ENCODE measurements at regions not wholly inside any gene's neighbourhood (a gene's known extent, or its start where the extent isn't known, plus 50 kb on each side); places are given as distances from the start of the nearest gene placed in this dataset.
"Not testable (repeated sequence)": the region's sequence is repeated elsewhere in the genome, so short reads cannot be mapped to it uniquely, and the experiment has no call there.

DNA sequence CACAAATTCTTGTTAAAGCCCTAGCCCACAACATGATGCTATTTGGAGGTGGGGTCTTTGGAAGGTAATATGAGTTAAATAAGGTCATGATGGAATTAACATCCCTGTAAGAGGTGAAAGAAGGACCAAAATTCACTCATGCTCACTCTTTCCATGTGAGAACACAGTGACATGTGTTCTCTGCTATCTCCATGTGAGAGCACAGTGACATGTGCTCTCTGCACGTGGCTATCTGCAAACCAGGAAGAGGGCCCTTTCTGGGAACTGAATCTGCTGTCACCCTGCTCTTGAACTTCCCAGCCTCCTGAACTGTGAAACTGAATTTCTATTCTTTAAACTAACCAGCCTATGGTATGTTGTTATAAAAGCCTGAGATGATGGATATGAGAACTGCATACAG lies 1159.4 kb upstream of the ADGRB3 start:
- Mint-ChIP-seq H3K9me3 (no peaks in the 10 kb centered on the region), H3K36me3 (no peaks in the 10 kb centered on the region), H3K4me1 (ENCODE audit: unreplicated experiment) (no peaks in the 10 kb centered on the region), H3K4me3 (no peak overlapping the region), H3K27ac (no peak overlapping the region), H3K27me3 (no peaks in the 10 kb centered on the region)
- no peak for DNase-seq (ENCODE audit: extremely low spot score, unreplicated experiment)
- TF ChIP-seq, protein P1, sequence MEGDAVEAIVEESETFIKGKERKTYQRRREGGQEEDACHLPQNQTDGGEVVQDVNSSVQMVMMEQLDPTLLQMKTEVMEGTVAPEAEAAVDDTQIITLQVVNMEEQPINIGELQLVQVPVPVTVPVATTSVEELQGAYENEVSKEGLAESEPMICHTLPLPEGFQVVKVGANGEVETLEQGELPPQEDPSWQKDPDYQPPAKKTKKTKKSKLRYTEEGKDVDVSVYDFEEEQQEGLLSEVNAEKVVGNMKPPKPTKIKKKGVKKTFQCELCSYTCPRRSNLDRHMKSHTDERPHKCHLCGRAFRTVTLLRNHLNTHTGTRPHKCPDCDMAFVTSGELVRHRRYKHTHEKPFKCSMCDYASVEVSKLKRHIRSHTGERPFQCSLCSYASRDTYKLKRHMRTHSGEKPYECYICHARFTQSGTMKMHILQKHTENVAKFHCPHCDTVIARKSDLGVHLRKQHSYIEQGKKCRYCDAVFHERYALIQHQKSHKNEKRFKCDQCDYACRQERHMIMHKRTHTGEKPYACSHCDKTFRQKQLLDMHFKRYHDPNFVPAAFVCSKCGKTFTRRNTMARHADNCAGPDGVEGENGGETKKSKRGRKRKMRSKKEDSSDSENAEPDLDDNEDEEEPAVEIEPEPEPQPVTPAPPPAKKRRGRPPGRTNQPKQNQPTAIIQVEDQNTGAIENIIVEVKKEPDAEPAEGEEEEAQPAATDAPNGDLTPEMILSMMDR (conservative IDR thresholded peaks at IDR 0.05): no peak

DNA sequence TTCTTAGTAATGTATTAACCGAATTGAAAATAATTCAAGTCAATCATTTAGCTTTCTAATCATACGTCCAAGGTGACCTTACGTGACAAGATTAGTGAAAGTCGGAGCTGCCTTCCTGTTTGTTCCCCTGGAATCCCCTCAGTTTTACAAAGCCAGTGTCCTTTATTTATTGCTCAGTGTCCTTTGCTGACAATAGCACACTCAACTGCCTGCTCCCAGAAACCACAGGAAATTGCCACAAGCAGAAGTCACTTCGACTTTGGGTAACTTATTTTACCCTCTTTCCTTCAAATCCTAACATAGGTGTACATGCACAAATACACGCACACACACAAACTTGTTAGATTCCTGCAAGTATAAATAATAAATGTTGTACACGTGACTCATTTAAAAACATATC lies 1167.7 kb upstream of the ADGRB3 start:
- H3K27ac Mint-ChIP-seq: no peak overlapping the region
- no peaks in the 10 kb centered on the region for H3K36me3 Mint-ChIP-seq
- TF ChIP-seq, protein P1 (conservative IDR thresholded peaks at IDR 0.05): no peak
- DNase-seq (ENCODE audit: extremely low spot score, unreplicated experiment): no peak
- no peaks in the 10 kb centered on the region for H3K27me3 Mint-ChIP-seq
- no peaks in the 10 kb centered on the region for H3K9me3 Mint-ChIP-seq
- no peak overlapping the region for H3K4me3 Mint-ChIP-seq
- no peaks in the 10 kb centered on the region for H3K4me1 Mint-ChIP-seq (ENCODE audit: unreplicated experiment)

DNA sequence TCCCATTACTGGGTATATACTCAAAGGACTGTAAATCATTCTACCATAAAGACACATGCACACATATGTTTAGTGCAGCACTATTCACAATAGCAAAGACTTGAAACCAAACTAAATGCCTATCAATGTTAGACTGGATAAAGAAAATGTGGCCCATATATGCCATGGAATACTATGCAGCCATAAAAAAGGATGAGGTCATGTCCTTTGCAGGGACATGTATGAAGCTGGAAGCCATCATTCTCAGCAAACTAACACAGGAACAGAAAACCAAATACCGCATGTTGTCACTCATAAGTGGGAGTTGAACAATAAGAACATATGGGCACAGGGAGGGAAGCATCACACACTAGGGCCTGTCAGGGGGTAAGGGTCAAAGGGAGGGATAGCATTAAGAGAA lies 1172.4 kb upstream of the ADGRB3 start:
- H3K4me1 Mint-ChIP-seq (ENCODE audit: unreplicated experiment); H3K4me3 Mint-ChIP-seq; H3K36me3 Mint-ChIP-seq; H3K27me3 Mint-ChIP-seq; H3K9me3 Mint-ChIP-seq; DNase-seq (ENCODE audit: extremely low spot score, unreplicated experiment); H3K27ac Mint-ChIP-seq: not testable (repeated sequence)

DNA sequence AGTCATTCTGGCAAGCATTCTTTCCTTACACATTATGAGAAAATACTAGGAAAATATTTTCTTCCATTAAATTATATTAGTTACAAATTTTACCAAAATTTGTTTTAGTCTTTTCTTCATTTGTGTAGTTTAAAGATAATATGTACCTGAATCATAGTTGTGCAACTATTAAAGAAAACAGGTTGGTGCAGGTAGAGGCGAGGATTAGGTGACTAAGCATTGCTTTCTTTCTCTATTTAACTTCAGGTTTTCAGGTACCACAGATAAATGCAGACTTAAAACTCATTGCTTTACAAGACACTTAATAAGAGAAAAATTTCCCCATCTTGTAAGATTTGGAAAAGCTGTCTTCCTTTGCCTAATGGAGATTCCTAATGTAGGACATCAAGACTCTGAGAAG lies 1175.5 kb upstream of the ADGRB3 start:
- H3K27me3 Mint-ChIP-seq: no peaks in the 10 kb centered on the region
- no peaks in the 10 kb centered on the region for H3K36me3 Mint-ChIP-seq
- no peaks in the 10 kb centered on the region for H3K4me1 Mint-ChIP-seq (ENCODE audit: unreplicated experiment)
- no peak overlapping the region for H3K4me3 Mint-ChIP-seq
- DNase-seq (ENCODE audit: extremely low spot score, unreplicated experiment): no peak
- H3K27ac Mint-ChIP-seq: no peak overlapping the region
- TF ChIP-seq, protein P1 (conservative IDR thresholded peaks at IDR 0.05): no peak
- H3K9me3 Mint-ChIP-seq: no peaks in the 10 kb centered on the region

DNA sequence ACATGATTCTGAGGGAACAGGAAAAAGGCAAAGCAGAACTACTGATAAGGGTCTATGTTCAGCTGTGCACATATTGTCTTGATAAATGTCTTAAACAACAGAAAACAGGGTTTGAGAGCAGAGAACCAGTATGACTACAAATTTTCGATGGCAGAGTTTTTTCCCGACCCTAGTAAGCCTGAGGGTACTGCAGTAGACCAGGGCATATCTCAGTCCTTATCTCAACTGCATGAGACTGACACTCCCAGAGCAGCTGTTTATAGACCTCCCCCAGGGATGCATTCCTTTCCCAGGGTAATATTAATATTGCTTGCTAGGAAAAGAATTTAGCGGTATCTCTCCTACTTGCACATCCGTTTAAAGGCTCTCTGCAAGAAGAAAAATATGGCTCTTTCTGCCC lies 1176.8 kb upstream of the ADGRB3 start:
- Mint-ChIP-seq H3K36me3 (no peaks in the 10 kb centered on the region), H3K27me3 (no peaks in the 10 kb centered on the region), H3K4me1 (ENCODE audit: unreplicated experiment) (no peaks in the 10 kb centered on the region), H3K4me3 (no peak overlapping the region), H3K27ac (no peak overlapping the region), H3K9me3 (no peaks in the 10 kb centered on the region)
- TF ChIP-seq, protein P1 (conservative IDR thresholded peaks at IDR 0.05): no peak
- DNase-seq (ENCODE audit: extremely low spot score, unreplicated experiment): no peak

DNA sequence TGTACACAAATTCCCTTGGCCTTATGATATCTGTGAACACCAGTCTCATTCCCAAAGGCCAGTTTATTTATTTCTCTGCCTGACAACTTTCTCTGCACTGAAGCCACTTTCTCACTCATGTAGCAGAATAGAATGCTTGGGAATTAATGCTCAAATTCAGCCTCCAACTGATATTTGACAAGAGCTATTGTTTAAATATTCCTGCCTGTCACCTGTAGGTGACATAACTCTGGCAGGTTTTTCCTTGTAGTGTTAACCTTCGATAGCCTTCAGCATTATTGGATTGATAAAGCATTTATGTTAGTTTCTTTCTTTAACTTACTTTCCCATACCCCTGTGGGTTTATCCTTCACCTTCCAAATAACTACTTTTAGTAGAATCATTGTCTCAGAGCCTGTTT lies 1183.2 kb upstream of the ADGRB3 start:
- Mint-ChIP-seq H3K4me3 (no peak overlapping the region), H3K4me1 (ENCODE audit: unreplicated experiment) (no peaks in the 10 kb centered on the region), H3K27me3 (no peaks in the 10 kb centered on the region), H3K9me3 (no peaks in the 10 kb centered on the region), H3K27ac (no peak overlapping the region), H3K36me3 (no peaks in the 10 kb centered on the region)
- no peak for DNase-seq (ENCODE audit: extremely low spot score, unreplicated experiment)
- TF ChIP-seq, protein P1 (conservative IDR thresholded peaks at IDR 0.05): no peak
